ENCODE measurements at regions not wholly inside any gene's neighbourhood (a gene's known extent, or its start where the extent isn't known, plus 50 kb on each side); places are given as distances from the start of the nearest gene placed in this dataset.
"Not testable (repeated sequence)": the region's sequence is repeated elsewhere in the genome, so short reads cannot be mapped to it uniquely, and the experiment has no call there.

- intact Hi-C loops (cut with DNase I) = no loop called here
- ATAC-seq (ENCODE audit: poor library complexity) = no peak
Observed at GRCh38 chr17:33954597-33954996, 300.5 kb upstream of the CCL2 start.

GRCh38 chr17:33955461-33955860 is 299.6 kb upstream of the CCL2 start:
- ATAC-seq (ENCODE audit: poor library complexity) (no peak), DNase-seq (no peak)
- intact Hi-C loops (cut with DNase I) = no loop called here

More at GRCh38 chr17:33954597-33954996, 300.5 kb upstream of the CCL2 start:
- DNase-seq = no peak

- intact Hi-C loops (cut with DNase I); DNase-seq; ATAC-seq (ENCODE audit: poor library complexity): not testable (repeated sequence)
Observed at GRCh38 chr17:33959098-33959497, 296.0 kb upstream of the CCL2 start.

- ATAC-seq (ENCODE audit: poor library complexity) = no peak
- intact Hi-C loops (cut with DNase I) = no loop called here
- no peak for DNase-seq
Observed at GRCh38 chr17:33962857-33963655, 292.0 kb upstream of the CCL2 start.

- ATAC-seq (ENCODE audit: poor library complexity) (no peak), DNase-seq (no peak)
- intact Hi-C loops (cut with DNase I) = no loop called here
Observed at GRCh38 chr17:33964344-33964979, 290.6 kb upstream of the CCL2 start.

GRCh38 chr17:33966410-33967059 is 288.6 kb upstream of the CCL2 start:
- DNase-seq (no peak), ATAC-seq (ENCODE audit: poor library complexity) (no peak)
- intact Hi-C loops (cut with DNase I) = no loop called here

- ATAC-seq (ENCODE audit: poor library complexity) (no peak), DNase-seq (no peak)
- intact Hi-C loops (cut with DNase I) = no loop called here
Observed at GRCh38 chr17:33967608-33968349, 287.3 kb upstream of the CCL2 start.

- ATAC-seq (ENCODE audit: poor library complexity) = no peak
- DNase-seq = no peak
- intact Hi-C loops (cut with DNase I) = no loop called here
Observed at GRCh38 chr17:33968350-33969044, 286.6 kb upstream of the CCL2 start.

GRCh38 chr17:33970279-33970678 is 284.8 kb upstream of the CCL2 start:
- intact Hi-C loops (cut with DNase I) = no loop called here
- ATAC-seq (ENCODE audit: poor library complexity) (no peak), DNase-seq (no peak)

- intact Hi-C loops (cut with DNase I) = no loop called here
- ATAC-seq (ENCODE audit: poor library complexity) (no peak), DNase-seq (no peak)
Observed at GRCh38 chr17:33972763-33973162, 282.3 kb upstream of the CCL2 start.

- no peak for DNase-seq
- intact Hi-C loops (cut with DNase I) = no loop called here
- no peak for ATAC-seq (ENCODE audit: poor library complexity)
Observed at GRCh38 chr17:33973491-33973890, 281.6 kb upstream of the CCL2 start.

GRCh38 chr17:33974276-33974675 is 280.8 kb upstream of the CCL2 start:
- ATAC-seq (ENCODE audit: poor library complexity) = no peak
- DNase-seq = no peak
- intact Hi-C loops (cut with DNase I) = no loop called here

GRCh38 chr17:33976831-33977230 is 278.3 kb upstream of the CCL2 start:
- intact Hi-C loops (cut with DNase I) = no loop called here
- ATAC-seq (ENCODE audit: poor library complexity) = no peak
- no peak for DNase-seq

GRCh38 chr17:33977729-33978514 is 277.2 kb upstream of the CCL2 start:
- DNase-seq = no peak
- peak; percentile 43 for ATAC-seq (ENCODE audit: poor library complexity)
- intact Hi-C loops (cut with DNase I) = no loop called here

GRCh38 chr17:33978889-33979288 is 276.2 kb upstream of the CCL2 start:
- DNase-seq = no peak
- intact Hi-C loops (cut with DNase I) = no loop called here
- ATAC-seq (ENCODE audit: poor library complexity) = no peak

- ATAC-seq (ENCODE audit: poor library complexity) = no peak
- intact Hi-C loops (cut with DNase I) = no loop called here
- no peak for DNase-seq
Observed at GRCh38 chr17:33980193-33980592, 274.9 kb upstream of the CCL2 start.

GRCh38 chr17:33981711-33982601 is 273.1 kb upstream of the CCL2 start:
- no peak for DNase-seq
- intact Hi-C loops (cut with DNase I) = no loop called here
- no peak for ATAC-seq (ENCODE audit: poor library complexity)

Measured in Right ventricle myocardium superior (tissue), 1 donor.